ENCODE measurements at regions not wholly inside any gene's neighbourhood (a gene's known extent, or its start where the extent isn't known, plus 50 kb on each side); places are given as distances from the start of the nearest gene placed in this dataset.
A peak's percentile ranks its signal among the peaks of the same experiment; 100 is the strongest.
"Not testable (repeated sequence)": the region's sequence is repeated elsewhere in the genome, so short reads cannot be mapped to it uniquely, and the experiment has no call there.

DNA sequence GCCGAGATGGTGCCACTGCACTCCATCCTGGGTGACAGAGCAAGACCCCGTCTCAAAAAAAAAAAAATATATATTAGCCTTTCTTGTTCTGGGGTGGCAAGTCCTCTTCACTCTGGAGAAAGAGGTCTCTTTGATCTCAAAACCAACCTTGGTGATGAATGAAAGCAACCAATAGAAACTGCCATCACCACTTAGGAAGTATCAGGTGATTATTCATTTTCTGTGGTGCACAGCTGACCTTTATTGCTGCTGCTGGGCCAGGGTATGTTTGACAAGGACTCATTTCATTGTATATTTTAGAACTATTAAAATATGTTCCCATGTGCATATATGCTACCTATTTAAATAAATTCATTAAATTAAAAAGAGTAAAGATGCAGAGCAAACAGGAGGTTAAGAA is 76.0 kb upstream of the KIT start:
- no peak for DNase-seq (ENCODE audit: low read depth)

DNA sequence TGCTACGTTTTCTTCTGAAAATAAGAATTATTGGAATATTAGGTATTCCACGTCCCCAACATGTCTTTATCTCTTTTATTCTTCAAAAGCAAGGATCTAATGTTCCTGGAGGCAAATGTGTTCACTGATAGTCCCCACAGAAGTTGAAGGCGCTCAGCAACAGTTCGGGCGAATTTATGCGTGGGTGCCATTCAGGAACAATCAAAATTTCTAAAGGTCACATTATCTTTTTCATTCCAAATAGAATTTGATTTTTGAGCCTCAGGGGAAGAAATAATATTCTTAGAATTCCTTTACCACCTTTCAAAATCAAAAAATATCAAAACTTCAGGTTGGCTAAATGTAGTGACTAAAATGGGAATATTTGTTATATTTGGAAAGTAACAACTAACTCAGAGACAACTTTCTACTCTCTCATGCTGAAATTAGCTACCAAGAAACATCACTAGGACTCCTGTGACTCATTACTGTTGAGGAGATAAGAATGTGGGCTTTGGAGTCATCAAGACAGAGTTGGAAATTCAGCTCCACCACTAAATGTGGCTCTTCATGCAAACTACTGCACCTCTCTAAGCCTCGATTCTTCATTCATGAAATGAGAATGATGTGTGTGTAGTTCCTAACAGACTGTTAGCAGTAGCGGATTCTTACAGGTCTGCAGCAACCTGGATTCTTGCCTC is 72.3 kb upstream of the KIT start:
- peak; percentile 24 for DNase-seq (ENCODE audit: low read depth)

- no peak for DNase-seq (ENCODE audit: low read depth)
These were observed 71.3 kb upstream of the KIT start for GRCh38 chr4:54586320-54586955.

DNA sequence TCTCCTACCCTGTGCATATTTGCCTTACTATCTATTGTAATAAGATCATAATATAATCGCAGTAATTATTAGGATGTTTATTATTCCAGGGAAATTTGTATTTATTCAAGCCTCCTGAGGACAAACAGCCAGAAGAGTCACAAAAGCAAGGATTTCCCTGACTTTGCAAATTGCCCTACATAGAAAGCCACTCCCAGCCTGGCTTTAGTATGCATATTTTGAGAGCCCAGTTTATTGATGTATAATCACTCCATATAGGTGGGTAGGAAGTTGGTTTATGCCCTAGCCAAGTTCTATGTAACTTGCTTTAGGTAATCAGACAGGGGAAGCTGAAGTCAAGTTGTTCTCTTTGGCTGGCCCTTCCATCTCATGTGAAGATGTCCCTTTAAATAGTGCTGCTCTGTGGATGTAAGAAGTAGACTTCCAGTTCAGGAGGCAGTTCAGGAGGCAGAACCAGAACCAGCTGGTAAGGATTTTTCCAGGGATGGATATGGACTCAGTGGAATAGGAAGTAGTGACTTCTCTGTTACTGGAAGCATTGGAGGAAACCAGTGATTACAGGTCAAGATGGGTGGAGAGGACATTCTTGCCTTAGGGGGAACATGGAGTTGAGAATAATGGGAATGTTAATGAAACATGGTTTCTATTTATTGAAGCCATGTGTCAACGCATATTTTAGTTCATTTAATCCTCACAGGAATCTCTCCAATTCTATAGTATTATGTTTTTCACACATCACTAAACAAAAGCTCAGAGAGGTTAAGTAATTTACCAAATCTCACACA is 70.5 kb upstream of the KIT start:
- no peak for DNase-seq (ENCODE audit: low read depth)

DNA sequence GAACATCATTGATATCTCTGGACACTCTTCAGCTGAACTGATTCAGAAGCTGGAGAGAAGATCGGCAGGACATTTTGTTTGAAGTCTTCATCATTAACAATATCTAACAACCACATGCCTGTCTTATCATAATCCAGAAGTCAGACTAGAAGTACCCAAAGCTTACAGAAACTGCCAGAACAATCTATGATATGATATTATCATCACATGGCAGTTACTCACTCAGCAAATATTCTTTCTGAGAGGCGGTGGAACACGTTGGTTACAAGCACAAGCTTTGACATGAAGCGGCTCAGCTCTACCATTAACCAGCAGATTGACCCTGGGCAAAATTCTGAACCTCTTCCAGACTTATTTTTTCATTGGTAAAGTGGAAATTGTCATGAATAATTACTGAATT is 69.4 kb upstream of the KIT start:
- peak; percentile 46 for DNase-seq (ENCODE audit: low read depth)

- DNase-seq (ENCODE audit: low read depth): no peak
These were observed 68.2 kb upstream of the KIT start for GRCh38 chr4:54589586-54589985.

GRCh38 chr4:54593795-54594322 is 63.9 kb upstream of the KIT start:
- no peak for DNase-seq (ENCODE audit: low read depth)

DNA sequence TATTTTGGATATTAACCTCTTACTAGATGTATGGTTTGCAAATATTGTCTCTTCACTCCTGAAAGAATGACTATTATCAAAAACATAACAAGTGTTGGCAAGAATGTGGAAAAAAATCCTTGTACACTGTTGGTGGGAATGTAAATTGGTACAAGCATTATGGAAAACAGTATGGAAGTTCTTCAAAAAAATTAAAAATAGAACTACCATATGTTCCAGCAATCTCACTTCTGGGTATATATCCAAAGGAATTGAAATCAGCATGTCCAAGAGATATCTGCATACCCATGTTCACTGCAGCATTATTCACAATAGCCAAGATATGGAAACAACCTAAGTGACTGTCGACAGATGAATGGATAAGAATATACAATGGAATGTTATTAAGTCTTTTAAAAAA is 61.6 kb upstream of the KIT start:
- no peak for DNase-seq (ENCODE audit: low read depth)

GRCh38 chr4:54597678-54598077 is 60.1 kb upstream of the KIT start:
- not testable (repeated sequence) for DNase-seq (ENCODE audit: low read depth)

- DNase-seq (ENCODE audit: low read depth): not testable (repeated sequence)
These were observed 55.6 kb upstream of the KIT start for GRCh38 chr4:54602175-54602574.

- DNase-seq (ENCODE audit: low read depth): no peak
These were observed 50.7 kb upstream of the KIT start for GRCh38 chr4:54607067-54607466.

DNA sequence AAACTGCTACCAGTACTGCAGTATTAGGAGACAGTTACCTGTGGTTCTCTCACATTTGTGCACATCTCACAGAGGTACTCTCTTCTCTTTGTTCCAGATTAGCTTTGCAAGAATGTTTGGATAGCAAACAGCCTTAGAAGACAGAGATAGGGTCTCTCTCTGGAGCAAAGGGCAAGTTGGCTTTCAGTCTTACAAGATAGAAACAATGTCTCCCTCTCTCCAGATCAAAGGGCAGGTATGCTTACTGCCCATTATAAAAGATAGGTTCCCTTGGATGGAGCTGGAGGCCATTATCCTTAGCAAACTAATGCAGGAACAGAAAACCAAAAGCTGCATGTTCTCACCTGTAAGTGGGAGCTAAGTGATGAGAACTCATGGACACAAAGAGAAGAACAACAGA is 50.2 kb upstream of the KIT start:
- DNase-seq (ENCODE audit: low read depth): no peak
